SK-MEL-5 (cell line): ENCODE measurements at regions not wholly inside any gene's neighbourhood (a gene's known extent, or its start where the extent isn't known, plus 50 kb on each side); places are given as distances from the start of the nearest gene placed in this dataset.
"Not testable (repeated sequence)": the region's sequence is repeated elsewhere in the genome, so short reads cannot be mapped to it uniquely, and the experiment has no call there.

Experiments
- DNase-seq: peaks from one replicate; pipeline ENCODE4 v3.0.0-alpha.2; 2016; ENCODE audit warnings: low read depth, low spot score
- in situ Hi-C: cut with HindIII; loops from 2 replicates; pipeline ENCODE4 v1.10.0; 2016; ENCODE audit warnings: low sequenced_read_pairs, high pct_unique_total_duplicates, low pct_unique_long_range_greater_than_20kb

DNA sequence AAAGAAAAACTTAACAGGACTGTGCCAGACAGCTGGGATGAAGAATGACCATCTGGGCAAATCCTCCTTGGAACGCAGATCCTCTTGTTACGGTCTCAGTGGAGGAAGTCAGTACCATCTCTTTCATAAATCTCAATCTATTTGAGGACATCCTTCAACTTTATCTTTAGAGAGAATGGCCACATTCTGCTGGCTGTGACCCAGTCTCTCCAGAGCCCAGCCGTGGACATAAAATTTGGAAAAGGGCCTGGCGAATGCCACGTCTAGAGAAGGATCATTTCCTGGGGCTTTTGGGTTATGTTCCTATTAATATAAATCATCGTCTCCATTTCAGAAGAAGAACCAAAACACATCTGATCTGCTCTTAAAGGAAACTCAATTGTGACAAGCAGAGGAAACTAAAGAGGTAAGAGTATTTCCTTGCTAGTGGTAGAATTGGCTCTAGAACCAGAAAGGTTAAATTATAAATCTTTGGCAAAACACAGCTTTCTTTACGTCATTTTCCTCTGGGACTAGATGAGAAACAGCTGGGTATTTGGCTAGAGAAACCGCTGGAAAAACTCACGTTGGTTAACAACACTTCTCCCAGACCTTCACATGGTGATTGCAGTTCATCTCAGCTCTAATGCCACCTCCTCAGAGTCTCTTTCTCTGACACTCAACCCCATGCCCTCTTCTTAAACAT is 164.7 kb downstream of the CHIC2 start:
- in situ Hi-C loops: no loop called here

DNA sequence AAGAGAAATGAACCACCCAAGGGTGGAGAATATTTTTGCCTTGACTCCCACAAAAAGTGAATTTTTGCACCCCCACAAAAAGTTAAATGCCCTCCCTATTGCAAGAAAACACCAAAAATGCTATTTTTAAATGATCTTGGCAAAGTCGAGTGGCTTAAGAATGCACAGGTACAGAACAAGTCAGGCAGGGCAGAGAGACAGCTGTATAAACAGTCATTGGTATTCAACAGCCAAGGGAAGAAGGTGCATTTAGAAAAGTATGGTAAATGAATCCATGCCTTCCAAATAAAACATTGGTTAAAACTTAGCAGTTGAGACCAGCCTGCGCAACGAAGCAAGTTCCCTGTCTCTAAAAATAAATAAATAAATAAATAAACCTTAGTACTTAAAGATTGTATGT is 169.3 kb downstream of the CHIC2 start:
- in situ Hi-C loops: no loop called here

More for the DNA sequence above, 164.7 kb downstream of the CHIC2 start:
- DNase-seq: no peak

DNA sequence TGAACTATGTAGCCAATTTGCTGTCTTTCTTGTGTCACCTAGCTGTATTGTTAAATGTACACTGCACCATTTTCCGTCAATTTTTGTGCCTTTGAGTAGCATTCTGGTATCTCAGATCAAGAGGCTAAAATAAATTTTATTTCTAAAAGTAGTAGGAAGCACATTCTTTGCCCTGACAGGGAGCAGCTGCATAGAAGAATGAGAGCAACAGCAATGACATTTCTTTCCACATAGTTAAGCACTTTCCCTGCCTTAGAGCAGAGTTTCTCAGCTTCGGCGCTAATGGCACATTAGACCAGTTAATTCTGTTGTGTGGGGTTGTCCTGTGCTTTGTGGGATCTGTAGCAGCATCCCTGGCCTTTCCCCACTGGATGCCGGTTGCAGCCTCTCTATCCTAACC is 173.9 kb downstream of the CHIC2 start:
- in situ Hi-C loops: no loop called here
- no peak for DNase-seq

More for the DNA sequence above, 169.3 kb downstream of the CHIC2 start:
- DNase-seq: no peak

DNA sequence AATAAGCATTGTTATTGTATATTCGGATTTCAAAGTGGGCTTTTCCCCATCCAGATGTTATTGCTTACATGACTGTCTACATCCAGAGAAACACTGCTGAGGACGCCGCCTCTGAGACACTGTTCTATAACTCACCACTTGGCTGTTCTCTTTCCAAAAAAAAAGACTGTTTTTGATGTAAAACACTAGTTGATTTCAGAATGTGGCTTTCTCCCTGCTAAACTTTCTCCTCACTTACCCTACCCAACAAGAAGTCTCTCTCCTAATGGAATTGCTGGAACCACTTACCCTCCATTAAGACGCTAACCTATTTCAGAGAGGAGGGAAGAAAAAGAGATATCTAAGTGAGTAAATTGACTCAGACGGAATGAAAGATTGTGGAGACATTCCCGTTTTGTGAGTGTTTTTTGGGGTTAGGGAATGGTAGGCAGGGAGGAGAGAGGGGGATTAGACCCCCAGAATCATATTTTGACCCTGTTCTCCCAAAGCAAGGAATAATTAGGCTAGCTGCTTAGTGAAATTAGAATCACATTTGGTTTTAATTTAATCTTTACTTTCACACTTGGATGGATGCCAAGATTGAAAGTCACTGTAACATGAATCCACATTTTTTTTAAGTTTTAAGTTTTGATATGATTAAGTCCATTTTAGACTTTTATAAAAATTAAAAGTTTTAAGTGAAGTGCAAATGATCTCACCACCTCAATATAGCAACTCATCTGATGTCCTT is 174.9 kb downstream of the CHIC2 start:
- in situ Hi-C loops: no loop called here

DNA sequence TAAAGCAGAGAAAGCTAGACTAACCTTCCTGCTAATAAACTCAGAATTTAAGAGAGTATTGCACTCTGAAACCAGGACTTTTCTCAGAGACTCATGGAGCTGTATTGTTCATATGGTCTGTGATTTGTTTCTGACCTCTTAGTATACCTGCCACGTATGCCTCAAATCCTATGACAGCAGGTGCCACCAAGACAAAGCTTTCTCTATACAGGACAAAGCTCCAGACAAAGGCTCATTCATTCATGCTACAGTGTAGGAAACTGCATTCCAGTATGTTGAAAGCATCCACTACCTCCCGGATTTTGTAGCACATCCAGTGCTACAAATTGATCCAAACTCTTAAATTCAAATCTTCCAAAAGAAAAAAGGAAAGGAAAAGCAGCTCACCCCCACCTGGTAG is 178.3 kb downstream of the CHIC2 start:
- in situ Hi-C loops: no loop called here
- DNase-seq: peak; percentile 56

More for the DNA sequence above, 174.9 kb downstream of the CHIC2 start:
- DNase-seq: no peak

DNA sequence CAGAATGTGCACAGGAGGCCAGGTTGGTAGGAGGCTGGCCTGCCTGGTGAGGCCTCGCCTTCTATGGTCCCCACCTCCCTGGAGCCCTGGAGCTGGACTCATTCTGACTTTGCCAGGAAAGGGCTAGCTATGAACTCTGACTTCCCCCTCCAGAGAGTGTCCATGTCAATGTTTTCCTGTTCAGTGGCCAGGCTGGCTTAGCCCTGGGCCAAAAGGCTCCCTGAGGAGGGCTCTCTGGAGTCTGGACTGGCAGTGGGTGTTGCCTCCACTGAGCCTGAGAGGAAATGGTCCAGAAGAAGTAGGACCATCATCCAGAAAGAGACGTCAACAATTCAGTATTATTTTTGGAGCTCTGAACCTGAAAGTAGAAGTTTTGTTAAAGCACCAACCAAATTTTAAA is 178.7 kb downstream of the CHIC2 start:
- no peak for DNase-seq
- in situ Hi-C loops: no loop called here

DNA sequence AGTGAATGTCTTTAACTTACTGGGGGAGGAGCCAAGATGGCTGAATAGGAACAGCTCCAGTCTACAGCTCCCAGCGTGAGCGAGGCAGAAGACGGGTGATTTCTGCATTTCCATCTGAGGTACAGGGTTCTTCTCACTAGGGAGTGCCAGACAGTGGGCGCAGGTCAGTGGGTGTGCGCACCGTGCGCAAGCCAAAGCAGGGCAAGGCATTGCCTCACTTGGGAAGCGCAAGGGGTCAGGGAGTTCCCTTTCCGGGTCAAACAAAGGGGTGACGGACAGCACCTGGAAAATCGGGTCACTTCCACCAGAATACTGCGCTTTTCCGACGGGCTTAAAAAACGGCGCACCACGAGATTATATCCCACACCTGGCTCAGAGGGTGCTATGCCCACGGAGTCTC is 187.3 kb downstream of the CHIC2 start:
- in situ Hi-C loops: not testable (repeated sequence)

DNA sequence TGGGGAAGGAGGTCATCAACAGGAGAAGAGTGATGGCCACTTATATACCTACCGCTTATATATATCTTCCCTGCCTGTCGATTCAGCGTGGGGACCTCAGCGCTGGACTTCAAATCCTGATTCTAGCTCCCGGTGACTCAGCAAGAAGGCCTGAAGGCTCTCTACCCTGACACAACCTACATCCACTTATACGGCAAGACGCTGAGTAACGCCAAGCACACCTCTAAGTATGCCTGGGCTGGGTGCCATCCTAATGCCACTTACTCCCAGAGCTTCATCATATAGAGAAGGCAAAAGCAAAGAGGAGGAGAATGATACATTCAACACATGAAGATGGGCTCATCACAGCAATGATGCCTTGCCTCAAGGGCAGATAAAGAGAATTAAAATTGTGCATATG is 198.3 kb downstream of the CHIC2 start:
- no peak for DNase-seq
- in situ Hi-C loops: no loop called here

More for the DNA sequence above, 187.3 kb downstream of the CHIC2 start:
- DNase-seq: not testable (repeated sequence)

DNA sequence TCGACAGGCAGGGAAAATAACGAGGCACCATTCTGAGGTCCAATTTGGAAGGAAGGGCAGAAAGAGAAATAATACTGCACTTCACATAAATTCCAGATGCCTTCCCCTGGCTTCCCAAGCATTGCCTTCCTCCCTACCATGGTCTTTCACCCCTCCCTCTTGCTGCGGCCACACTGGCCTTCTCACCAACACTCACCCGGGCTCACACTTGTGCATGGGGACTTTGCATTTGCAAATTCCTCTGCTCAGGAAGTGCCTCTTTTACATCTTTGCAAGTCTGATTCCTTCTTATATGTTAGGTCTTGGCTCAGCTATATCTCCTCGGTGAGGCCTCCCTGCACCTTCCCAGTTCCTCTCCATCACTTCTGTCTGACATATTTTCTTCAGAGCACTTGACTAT is 199.4 kb downstream of the CHIC2 start:
- no peak for DNase-seq
- in situ Hi-C loops: no loop called here

DNA sequence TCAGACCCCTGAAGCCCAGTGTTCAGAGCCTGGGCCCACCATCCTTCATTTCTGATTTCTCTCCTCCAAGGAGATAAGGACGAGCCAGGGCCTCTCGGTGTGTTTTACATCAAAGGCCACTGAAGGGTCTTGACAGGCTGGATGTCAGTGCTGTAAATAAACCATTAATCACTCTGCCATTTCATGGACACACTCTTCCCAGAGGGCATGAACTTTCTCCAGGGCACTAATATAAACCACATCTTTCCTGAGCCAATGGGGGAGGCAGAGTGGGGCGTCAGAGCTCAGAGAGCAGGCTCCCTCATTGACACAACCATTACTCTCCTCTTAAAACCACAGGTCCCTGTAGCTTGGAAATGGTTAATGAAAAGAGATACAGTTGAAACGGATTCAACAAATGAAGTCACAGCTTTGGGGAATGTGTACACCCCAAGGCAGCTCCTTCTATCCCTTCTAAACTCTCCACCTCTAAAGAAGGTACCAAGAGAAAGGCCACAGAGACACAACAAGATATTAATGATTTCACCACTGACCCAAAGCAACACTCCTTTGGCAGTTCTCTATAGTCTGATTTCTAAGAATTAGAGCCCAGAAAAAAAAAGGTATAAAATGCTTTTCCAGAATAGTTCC is 200.6 kb downstream of the CHIC2 start:
- DNase-seq: no peak
- in situ Hi-C loops: no loop called here

DNA sequence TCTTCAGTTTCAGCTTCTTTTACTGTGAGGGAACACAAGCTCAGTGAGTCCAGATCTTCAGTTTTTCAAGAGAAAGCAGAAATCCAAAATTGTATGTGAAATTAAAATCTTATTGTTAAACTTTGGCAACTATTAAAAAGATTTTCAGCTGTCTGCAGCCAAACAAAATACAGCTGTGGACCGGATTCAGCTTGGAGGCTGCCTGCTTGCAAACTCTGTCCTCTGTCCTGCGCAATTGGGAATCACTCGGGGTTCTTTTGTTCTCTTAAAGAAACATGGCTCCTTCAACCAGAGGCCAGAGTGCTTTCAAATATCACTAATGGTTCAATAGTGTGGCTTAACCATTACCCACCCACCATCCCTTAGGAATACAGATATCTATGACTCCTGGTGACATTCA is 201.2 kb downstream of the CHIC2 start:
- in situ Hi-C loops: no loop called here
- DNase-seq: no peak

DNA sequence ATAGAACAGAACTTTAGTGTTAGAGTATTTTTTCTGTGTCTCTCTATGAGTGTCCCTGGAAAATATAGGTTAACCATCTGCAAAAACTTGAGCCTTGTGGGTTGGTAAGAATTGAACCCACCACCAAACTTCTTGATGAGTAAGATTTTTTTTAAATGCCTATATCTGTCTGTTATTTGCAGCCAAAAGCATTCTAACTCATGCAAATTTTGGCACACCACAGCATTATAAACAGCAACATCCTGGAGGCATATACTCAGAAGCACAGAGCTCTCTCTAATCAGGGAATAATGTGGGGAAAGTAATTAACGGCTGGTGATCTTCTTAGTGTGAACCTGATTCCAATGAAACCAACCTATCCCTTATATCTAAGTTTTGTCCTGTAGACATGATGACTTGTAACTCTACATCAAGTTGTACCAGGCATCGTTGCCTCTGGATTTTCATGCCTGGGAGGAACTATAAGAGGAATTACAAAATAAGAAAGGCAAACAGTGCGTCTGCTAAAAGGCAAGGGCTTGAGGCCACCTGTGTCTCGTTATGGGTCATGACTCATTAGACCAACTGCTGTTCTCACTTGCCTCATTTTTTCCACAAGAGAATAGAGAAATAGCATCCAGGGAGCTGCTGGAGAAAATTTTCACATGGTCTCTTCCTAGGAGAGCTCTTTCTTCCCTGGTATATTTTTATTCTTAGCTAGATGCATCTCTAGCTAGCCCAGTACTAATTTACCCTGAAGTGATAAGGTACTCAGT is 202.4 kb downstream of the CHIC2 start:
- in situ Hi-C loops: no loop called here
- no peak for DNase-seq

DNA sequence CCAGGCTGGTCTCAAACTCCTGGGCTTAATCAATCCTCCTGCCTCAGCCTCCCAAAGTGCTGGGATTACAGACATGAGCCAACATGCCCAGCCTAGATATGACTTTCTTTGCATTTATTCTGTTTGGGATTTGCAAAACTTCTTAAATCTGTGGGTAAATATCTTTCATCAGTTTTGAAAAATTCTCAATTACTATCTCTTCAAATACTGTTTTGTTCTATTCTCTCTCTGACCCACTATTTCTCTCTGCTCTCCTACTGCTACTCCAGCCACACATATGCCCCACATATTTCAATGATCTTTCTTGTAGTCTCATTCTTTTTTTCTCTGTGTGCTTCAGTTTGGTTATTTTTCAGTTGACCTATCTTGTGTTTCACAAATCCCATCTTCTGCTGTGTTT is 205.1 kb downstream of the CHIC2 start:
- in situ Hi-C loops: no loop called here
- DNase-seq: no peak

DNA sequence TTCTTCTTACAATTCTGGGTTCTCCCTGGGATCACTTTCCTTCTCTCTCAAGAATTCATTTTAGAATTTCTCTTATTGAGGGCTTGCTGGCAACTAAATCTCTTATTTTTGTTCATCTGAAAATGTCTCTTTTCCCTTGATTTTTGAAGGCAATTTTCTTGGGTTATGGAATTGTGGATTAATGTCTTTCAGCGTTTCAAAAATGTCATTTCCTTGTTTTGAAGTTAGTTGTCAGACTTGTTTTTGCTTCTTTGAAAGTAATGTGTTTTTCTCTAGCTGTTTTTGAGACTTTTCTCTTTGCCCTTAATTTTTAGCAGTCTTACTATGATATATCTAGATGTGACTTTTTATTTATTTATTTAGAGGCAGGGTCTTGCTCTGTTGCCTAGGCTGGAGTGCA is 205.7 kb downstream of the CHIC2 start:
- no peak for DNase-seq
- in situ Hi-C loops: no loop called here

DNA sequence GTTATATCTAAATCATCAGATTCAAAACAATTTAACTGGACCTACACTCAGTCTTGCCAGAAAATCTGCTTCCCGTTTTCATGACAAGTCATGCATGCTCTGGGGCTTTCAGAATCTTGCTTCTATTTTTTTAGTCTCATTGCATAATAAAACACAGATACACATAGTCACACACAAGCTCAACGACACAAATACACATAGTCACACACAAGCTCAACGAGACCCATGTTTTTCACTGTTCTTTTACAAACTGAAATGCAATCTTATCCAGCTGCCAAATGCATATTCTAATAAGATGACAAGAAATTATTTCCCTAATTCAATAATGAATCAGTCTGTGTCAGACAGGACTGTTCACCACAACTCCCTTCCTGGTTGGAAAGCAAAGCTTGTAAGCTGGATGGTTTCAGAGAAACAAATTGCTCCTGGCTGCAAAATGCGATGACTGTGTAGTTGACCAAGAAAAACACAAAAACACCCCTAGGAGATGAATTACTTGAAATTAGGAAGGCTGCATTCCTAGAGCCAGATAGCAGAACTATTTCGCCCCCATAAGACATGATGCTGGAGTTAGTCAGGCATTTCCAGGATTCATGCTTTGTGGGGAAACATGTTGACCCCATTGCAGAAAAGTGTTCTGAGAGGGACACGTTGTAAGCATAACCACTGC is 208.7 kb downstream of the CHIC2 start:
- in situ Hi-C loops: no loop called here
- no peak for DNase-seq

DNA sequence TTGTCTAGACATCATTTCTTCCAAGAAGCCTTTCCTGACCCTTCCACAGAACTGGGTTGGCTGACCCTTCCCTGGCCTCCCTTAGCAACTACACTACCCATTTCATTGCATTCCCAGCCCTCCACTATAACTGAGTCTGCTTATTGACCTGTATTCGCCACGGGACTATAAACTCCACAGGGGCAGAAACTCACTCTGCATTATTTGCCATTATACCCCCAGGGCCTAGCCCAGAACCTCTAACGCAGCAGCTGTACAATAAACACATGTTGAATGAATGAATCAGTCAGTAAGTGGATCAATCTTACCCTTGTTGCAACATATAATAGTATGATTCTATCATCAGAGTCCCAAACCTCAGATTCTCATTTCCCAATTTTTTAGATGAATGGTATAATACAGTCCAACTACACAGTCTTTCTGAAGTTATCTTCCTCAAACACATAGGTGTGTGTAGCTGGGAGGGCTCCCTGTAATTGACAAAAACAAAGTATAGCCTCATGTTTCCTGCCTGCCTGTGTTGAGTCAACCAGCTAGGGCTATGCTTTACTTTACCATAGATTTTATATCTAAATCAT is 209.3 kb downstream of the CHIC2 start:
- in situ Hi-C loops: no loop called here
- peak; percentile 80 for DNase-seq

DNA sequence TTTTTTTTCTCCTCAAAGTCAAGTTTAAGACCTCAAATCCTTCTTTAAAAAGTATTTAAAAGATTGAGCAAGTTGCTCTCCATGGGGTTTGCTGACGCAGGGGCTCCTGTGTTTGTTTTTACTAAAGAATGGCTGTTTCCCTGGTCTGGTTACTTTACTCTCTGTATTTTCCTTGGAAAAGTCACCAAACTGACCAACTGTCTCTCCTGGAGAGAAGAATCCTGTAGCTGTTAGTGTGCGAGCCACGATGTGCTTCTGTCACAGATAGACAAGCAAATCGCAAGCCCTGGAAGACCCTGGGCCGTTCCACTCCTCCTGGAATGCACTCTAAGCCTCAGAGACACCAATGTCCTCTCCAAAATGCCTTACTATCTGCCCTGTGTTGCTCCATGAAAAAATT is 212.1 kb downstream of the CHIC2 start:
- in situ Hi-C loops: no loop called here
- DNase-seq: no peak
